ENCODE measurements at regions not wholly inside any gene's neighbourhood (a gene's known extent, or its start where the extent isn't known, plus 50 kb on each side); places are given as distances from the start of the nearest gene placed in this dataset.
"Not testable (repeated sequence)": the region's sequence is repeated elsewhere in the genome, so short reads cannot be mapped to it uniquely, and the experiment has no call there.

- H3K79me2 ChIP-seq (ENCODE audit: low read length); H3K27me3 ChIP-seq (ENCODE audit: low read depth, low read length); H3K4me1 ChIP-seq (ENCODE audit: low read length): not testable (repeated sequence)
Observed at GRCh38 chr3:195654138-195654537, 66.6 kb upstream of the MUC20 start.

GRCh38 chr3:195653641-195654040, 67.1 kb upstream of the MUC20 start:
- not testable (repeated sequence) for H3K9me3 ChIP-seq (ENCODE audit: insufficient read depth, low read length); H3K4me2 ChIP-seq (ENCODE audit: low read length); H3K36me3 ChIP-seq (replicated peaks; ENCODE audit: low read depth, low read length); H3K27ac ChIP-seq (ENCODE audit: low read length); H3K9ac ChIP-seq (ENCODE audit: low read length); H3K4me3 ChIP-seq (ENCODE audit: low read length); H3K4me1 ChIP-seq (ENCODE audit: low read length); H4K20me1 ChIP-seq (ENCODE audit: insufficient read depth, low read length); H3K79me2 ChIP-seq (ENCODE audit: low read length); H2AFZ ChIP-seq (ENCODE audit: low read depth, low read length); H3K27me3 ChIP-seq (ENCODE audit: low read depth, low read length)

More at GRCh38 chr3:195654138-195654537, 66.6 kb upstream of the MUC20 start:
- H2AFZ ChIP-seq (ENCODE audit: low read depth, low read length); H3K4me3 ChIP-seq (ENCODE audit: low read length); H3K36me3 ChIP-seq (replicated peaks; ENCODE audit: low read depth, low read length); H4K20me1 ChIP-seq (ENCODE audit: insufficient read depth, low read length); H3K9ac ChIP-seq (ENCODE audit: low read length); H3K4me2 ChIP-seq (ENCODE audit: low read length); H3K27ac ChIP-seq (ENCODE audit: low read length); H3K9me3 ChIP-seq (ENCODE audit: insufficient read depth, low read length): not testable (repeated sequence)

DNA sequence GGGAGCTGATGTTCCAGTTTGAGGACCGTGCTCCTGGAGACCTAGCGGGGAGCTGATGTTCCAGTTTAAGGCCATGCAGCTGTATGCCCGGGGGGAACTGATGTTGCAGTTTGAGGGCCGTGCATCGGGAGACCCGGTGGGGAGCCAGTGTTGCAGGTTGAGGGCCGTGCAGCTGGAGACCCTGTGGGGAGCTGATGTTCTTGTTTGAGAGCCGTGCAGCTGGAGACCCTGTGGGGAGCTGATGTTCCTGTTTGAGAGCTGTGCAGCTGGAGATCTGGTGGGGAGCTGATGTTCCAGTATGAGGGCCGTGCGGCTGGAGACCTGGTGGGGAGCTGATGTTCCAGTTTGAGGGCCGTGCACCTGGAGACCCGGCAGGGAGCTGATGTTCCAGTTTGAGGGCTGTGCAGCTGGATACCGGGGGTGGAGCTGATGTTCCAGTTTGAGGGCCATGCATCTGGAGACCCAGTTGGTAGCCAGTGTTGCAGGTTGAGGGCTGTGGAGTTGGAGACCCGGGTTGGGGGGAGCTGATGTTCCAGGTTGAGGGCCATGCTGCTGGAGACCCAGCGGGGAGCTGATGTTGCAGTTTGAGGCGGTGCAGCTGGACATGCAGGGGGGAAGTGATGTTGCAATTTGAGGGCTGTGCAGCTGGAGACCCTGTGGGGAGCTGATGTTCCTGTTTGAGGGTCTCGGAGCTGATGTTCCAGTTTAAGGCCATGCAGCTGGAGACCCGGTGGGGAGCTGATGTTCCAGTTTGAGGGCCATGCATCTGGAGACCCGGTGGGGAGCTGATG, 64.4 kb upstream of the APOD start:
- H3K9ac ChIP-seq (ENCODE audit: low read length); H3K4me3 ChIP-seq (ENCODE audit: low read length); H3K4me1 ChIP-seq (ENCODE audit: low read length); H3K79me2 ChIP-seq (ENCODE audit: low read length); H3K27ac ChIP-seq (ENCODE audit: low read length); H3K9me3 ChIP-seq (ENCODE audit: insufficient read depth, low read length); H3K36me3 ChIP-seq (replicated peaks; ENCODE audit: low read depth, low read length); H3K4me2 ChIP-seq (ENCODE audit: low read length); H2AFZ ChIP-seq (ENCODE audit: low read depth, low read length); H4K20me1 ChIP-seq (ENCODE audit: insufficient read depth, low read length); H3K27me3 ChIP-seq (ENCODE audit: low read depth, low read length): not testable (repeated sequence)

- H3K27ac ChIP-seq (ENCODE audit: low read length); H3K4me1 ChIP-seq (ENCODE audit: low read length); H4K20me1 ChIP-seq (ENCODE audit: insufficient read depth, low read length); H3K4me3 ChIP-seq (ENCODE audit: low read length); H2AFZ ChIP-seq (ENCODE audit: low read depth, low read length); H3K9me3 ChIP-seq (ENCODE audit: insufficient read depth, low read length); H3K79me2 ChIP-seq (ENCODE audit: low read length); H3K4me2 ChIP-seq (ENCODE audit: low read length); H3K27me3 ChIP-seq (ENCODE audit: low read depth, low read length); H3K36me3 ChIP-seq (replicated peaks; ENCODE audit: low read depth, low read length); H3K9ac ChIP-seq (ENCODE audit: low read length): not testable (repeated sequence)
Observed at GRCh38 chr3:195645872-195646271, 62.1 kb upstream of the APOD start.

GRCh38 chr3:195643245-195643644, 59.5 kb upstream of the APOD start:
- not testable (repeated sequence) for H4K20me1 ChIP-seq (ENCODE audit: insufficient read depth, low read length); H3K36me3 ChIP-seq (replicated peaks; ENCODE audit: low read depth, low read length); H3K4me2 ChIP-seq (ENCODE audit: low read length); H3K27me3 ChIP-seq (ENCODE audit: low read depth, low read length); H3K4me1 ChIP-seq (ENCODE audit: low read length); H3K27ac ChIP-seq (ENCODE audit: low read length); H2AFZ ChIP-seq (ENCODE audit: low read depth, low read length); H3K79me2 ChIP-seq (ENCODE audit: low read length); H3K4me3 ChIP-seq (ENCODE audit: low read length); H3K9ac ChIP-seq (ENCODE audit: low read length); H3K9me3 ChIP-seq (ENCODE audit: insufficient read depth, low read length)

GRCh38 chr3:195642311-195642710, 58.6 kb upstream of the APOD start:
- H3K4me1 ChIP-seq (ENCODE audit: low read length); H4K20me1 ChIP-seq (ENCODE audit: insufficient read depth, low read length); H3K36me3 ChIP-seq (replicated peaks; ENCODE audit: low read depth, low read length); H3K79me2 ChIP-seq (ENCODE audit: low read length); H3K27me3 ChIP-seq (ENCODE audit: low read depth, low read length); H3K9ac ChIP-seq (ENCODE audit: low read length); H3K27ac ChIP-seq (ENCODE audit: low read length); H2AFZ ChIP-seq (ENCODE audit: low read depth, low read length); H3K4me2 ChIP-seq (ENCODE audit: low read length); H3K9me3 ChIP-seq (ENCODE audit: insufficient read depth, low read length); H3K4me3 ChIP-seq (ENCODE audit: low read length): not testable (repeated sequence)

DNA sequence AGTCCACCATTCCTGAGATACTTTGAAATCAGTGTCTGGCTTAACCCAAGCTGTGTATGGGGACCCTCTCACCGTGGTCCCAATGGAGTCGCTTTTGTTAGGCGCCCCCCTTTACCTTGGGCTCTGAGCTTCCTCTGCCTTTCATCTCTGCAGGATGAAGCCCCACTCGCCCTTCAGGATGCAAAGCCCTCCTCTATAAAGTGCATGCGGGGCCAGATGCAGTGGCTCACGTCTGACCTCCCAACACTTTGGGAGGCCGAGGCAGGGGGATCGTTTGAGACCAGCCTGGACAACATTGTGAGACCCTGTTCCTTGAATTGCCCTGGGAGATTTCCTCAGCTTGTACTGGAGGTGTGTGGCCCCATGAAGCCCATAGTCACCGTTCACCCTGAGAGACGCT, 54.7 kb upstream of the APOD start:
- not testable (repeated sequence) for H3K9me3 ChIP-seq (ENCODE audit: insufficient read depth, low read length); H3K4me2 ChIP-seq (ENCODE audit: low read length); H3K4me3 ChIP-seq (ENCODE audit: low read length); H4K20me1 ChIP-seq (ENCODE audit: insufficient read depth, low read length); H3K4me1 ChIP-seq (ENCODE audit: low read length); H3K79me2 ChIP-seq (ENCODE audit: low read length); H3K27me3 ChIP-seq (ENCODE audit: low read depth, low read length); H3K27ac ChIP-seq (ENCODE audit: low read length); H2AFZ ChIP-seq (ENCODE audit: low read depth, low read length); H3K36me3 ChIP-seq (replicated peaks; ENCODE audit: low read depth, low read length); H3K9ac ChIP-seq (ENCODE audit: low read length)

DNA sequence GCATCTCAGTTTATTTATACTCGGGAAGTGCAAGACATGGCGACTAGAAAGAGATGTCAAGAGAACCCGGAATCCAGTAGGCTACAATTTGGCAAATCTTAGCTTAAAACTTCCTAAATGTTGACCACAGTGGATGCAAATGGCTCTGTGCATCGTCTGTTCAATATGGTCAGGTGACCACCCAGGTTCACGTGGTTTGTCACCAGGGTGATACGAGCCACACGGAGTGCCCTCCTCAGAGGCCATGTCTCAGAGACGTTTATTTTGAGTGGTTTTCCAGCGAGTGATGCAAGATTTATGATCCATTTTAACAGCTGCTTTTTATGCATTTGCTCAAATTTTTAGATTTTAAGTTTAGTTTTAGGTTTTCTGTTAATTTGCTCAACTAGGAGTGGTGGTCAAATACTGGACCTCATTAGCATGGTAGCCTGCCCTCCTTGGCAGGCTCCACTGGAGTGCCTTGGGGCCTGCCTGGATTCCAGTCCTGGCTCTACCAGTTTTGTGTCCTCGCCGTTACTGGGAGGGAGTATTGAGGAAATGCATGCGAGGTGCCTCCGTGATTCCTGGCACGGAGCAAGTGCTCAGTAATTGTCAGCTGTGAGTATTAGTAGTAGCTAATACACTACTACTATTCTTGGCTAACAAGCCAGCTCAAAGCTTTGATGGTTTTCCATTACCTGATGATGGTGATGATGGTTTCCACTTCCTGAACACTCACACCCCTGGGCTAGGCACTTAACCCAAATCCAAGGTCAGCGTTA, 53.9 kb upstream of the APOD start:
- not testable (repeated sequence) for H3K4me2 ChIP-seq (ENCODE audit: low read length); H3K4me1 ChIP-seq (ENCODE audit: low read length); H3K79me2 ChIP-seq (ENCODE audit: low read length); H3K36me3 ChIP-seq (replicated peaks; ENCODE audit: low read depth, low read length); H2AFZ ChIP-seq (ENCODE audit: low read depth, low read length); H4K20me1 ChIP-seq (ENCODE audit: insufficient read depth, low read length); H3K9ac ChIP-seq (ENCODE audit: low read length); H3K9me3 ChIP-seq (ENCODE audit: insufficient read depth, low read length); H3K4me3 ChIP-seq (ENCODE audit: low read length); H3K27ac ChIP-seq (ENCODE audit: low read length); H3K27me3 ChIP-seq (ENCODE audit: low read depth, low read length)

DNA sequence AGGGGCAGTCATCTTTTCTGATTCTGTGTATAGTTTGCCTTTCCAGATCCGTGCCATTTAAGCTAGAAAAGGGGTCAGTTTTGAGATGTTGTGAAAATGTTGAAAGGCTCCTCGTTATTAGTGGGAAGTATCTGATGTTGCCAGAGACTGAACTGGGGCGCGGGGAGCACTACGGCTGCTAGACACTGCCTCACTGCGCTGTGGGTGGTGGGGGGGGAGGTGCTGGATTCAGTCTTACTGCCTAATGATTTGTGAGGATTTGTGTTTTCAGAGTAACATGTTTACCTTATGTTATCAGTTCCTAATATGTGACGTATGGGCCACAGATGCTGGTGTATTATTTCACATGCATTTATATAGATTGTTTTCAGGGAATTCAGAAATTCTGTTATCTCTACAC, 53.3 kb upstream of the APOD start:
- not testable (repeated sequence) for H3K4me3 ChIP-seq (ENCODE audit: low read length); H3K9me3 ChIP-seq (ENCODE audit: insufficient read depth, low read length); H3K9ac ChIP-seq (ENCODE audit: low read length); H2AFZ ChIP-seq (ENCODE audit: low read depth, low read length); H3K4me1 ChIP-seq (ENCODE audit: low read length); H3K79me2 ChIP-seq (ENCODE audit: low read length); H3K36me3 ChIP-seq (replicated peaks; ENCODE audit: low read depth, low read length); H4K20me1 ChIP-seq (ENCODE audit: insufficient read depth, low read length); H3K4me2 ChIP-seq (ENCODE audit: low read length); H3K27me3 ChIP-seq (ENCODE audit: low read depth, low read length); H3K27ac ChIP-seq (ENCODE audit: low read length)

Measured in OCI-LY3 (cell line).